HG03025 (cell line): ENCODE measurements at regions not wholly inside any gene's neighbourhood (a gene's known extent, or its start where the extent isn't known, plus 50 kb on each side); places are given as distances from the start of the nearest gene placed in this dataset.

Experiments
- ATAC-seq: cut with Tn5 transposase; IDR thresholded peaks from one replicate; pipeline ENCODE4 v1.9.1; 2021; ENCODE audit warnings: mild to moderate bottlenecking, moderate library complexity; ENCODE audit not compliant: unreplicated experiment, low FRiP score

GRCh38 chr2:194257095-194257494 lies 1399.9 kb upstream of the SLC39A10 start:
- no peak for ATAC-seq

DNA sequence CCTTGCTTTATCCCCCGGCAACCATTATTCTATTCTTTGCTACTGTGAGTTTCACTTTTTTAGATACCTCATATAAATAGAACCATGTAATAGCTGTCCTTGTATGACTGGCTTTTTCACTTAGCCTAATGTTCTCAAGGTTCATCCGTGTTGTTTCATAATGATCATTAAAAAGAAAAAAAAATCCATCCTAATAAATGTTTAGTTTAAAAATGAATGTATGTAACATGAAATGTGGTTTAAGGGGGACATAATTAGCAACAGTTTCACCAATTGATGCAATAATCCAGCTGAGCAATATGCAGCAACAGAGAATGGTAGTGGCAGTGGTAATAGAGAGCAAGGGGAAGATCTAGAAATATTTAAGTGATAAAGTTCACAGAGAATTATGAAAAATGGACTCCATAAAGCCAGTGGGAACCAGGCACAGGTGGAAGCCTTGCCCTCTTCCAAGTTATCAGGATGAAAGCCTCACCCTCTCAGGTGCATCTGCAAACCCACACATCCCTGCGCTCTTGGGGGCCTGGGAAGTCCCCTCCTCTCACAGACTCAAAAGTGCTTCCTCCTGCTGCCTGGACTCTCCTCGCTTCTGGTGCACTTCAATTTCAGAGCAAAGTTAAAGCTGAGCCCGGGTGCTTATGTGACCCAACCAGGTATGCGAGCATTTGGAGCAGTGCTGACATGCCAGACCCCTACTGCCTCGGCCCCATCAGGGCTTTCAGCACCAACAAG lies 1403.3 kb upstream of the SLC39A10 start:
- ATAC-seq, result peak; percentile 46

DNA sequence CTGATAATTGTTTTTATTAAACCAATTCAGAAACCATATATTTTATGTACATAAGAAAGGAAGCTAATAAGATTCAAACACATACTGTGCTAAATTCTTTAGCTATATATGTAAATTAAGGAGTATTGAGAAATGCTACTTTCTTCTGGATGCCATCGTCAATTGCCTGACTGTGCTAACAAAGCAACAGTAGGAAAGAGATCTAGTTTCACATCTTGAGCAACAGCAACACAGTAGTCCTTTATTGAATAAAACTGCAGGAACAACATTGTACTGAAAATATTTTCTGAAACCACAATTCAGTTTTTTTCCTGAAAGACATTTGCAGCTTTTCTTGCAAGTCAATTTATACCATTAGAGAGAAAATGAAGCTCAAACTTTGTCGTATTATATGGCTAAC lies 1404.9 kb upstream of the SLC39A10 start:
- ATAC-seq, result no peak

- ATAC-seq, result no peak
Observed at GRCh38 chr2:194232600-194232999, 1424.4 kb upstream of the SLC39A10 start.

- ATAC-seq, result no peak
Observed at GRCh38 chr2:194223218-194223617, 1433.8 kb upstream of the SLC39A10 start.

GRCh38 chr2:194214192-194214591 lies 1442.8 kb upstream of the SLC39A10 start:
- ATAC-seq, result no peak

DNA sequence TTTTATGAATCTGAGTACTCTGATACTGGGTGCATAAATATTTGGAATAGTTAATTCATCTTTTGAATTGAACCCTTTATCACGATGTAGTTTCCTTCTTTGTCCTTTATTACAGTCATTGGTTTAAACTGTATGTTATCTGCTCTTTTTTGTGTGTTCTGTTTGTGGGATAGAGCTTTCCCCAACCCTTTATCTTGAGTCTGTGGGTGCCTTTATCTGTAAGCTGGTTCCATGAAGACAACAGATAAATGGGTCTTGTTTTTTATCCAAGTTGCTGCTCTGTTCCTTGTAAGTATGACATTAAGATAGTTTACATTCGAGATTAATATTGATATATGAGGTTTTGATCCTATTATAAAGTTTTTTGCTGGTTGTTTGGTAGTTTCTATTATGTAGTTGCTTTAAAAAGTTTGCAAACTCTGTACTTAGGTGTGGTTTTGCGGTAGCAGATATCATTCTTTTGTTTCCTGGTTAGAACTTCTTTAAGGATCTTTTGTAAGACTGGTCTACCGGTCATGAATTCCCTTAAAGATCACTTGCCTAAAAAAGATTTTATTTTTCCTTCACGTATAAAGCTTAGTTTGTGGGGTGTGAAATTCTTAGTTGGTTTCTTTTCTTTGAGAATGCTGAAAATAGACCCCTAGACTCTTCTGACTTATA lies 1451.3 kb upstream of the SLC39A10 start:
- ATAC-seq, result no peak

DNA sequence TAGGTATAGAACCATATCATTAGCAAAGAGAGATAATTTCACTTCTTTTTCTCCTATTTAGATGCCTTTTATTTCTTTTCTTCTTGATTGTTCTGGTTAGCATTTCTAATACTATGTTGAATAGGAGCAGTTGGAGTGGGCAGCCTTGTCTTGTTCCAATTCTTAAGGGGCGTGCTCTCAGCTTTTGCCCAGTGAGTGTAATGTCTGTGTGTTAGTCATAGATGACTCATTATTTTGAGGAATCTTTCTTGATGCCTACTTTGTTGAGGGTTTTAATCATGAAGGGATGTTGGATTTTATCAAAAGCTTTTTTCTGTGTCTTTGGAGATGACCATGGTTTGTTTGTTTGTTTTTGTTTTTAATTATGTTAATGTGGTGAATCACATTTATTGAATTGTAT lies 1453.1 kb upstream of the SLC39A10 start:
- ATAC-seq, result no peak

- ATAC-seq, result no peak
Observed at GRCh38 chr2:194182888-194183287, 1474.1 kb upstream of the SLC39A10 start.

GRCh38 chr2:194176134-194176533 lies 1480.9 kb upstream of the SLC39A10 start:
- ATAC-seq, result no peak

GRCh38 chr2:194166818-194167217 lies 1490.2 kb upstream of the SLC39A10 start:
- ATAC-seq, result peak; percentile 89

DNA sequence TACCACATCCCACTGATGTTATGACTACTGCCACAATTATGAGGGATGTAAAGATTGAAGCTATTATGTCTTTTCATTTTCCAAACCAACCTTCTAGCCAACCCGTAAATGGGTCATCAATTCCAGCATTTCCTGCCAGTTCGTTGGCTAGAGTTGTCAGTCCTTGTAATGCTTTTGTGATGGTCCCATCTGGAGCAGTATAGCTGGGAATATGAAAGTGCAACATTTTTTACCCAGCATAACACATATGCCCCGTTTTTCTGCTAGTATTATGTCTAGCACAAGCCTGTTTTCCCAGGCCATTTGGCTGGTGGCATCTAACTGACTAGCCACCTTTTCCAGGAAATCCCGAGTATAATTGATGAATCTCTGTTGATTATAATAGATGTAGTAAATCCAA lies 1501.6 kb upstream of the SLC39A10 start:
- ATAC-seq, result no peak

DNA sequence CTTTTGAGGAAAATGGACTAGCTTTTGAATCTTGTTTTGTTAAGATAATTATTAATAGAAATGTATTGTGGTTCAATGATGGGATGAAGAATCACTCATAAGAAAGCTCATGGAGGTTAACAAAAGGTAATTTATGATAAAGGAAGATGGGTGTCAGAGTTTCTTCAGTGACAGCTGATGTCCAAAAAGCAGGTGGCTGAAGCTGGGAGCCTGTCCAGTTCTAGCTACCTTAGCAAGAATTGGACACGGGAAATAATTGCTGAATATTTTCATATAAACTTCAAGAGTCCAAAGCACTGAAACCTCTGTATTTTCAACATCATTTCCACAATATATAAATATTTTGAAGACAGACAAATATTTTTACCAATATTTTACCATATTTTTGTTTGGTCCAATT lies 1505.8 kb upstream of the SLC39A10 start:
- ATAC-seq, result no peak

DNA sequence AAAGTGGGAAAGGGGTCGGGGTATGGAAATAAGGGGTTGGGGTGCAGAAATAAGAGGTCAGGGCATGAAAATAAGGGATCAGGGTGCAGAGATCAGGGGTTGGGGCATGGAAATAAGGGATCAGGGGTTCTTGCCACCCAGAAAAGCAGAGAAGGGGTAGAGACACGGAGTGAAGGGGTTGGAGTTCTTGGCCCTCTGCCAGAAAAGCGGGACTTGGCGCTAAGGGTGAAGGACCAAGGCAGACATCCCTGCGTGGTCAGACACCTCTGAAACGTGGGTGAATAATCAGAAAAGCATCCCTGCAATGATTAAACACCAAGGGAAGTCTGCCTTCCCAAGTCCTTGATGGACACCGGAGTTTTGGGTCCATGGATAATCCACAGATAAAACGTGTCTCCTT lies 1521.6 kb upstream of the SLC39A10 start:
- no peak for ATAC-seq

- no peak for ATAC-seq
Observed at GRCh38 chr2:194128810-194129209, 1528.2 kb upstream of the SLC39A10 start.

GRCh38 chr2:194126418-194126817 lies 1530.6 kb upstream of the SLC39A10 start:
- no peak for ATAC-seq

DNA sequence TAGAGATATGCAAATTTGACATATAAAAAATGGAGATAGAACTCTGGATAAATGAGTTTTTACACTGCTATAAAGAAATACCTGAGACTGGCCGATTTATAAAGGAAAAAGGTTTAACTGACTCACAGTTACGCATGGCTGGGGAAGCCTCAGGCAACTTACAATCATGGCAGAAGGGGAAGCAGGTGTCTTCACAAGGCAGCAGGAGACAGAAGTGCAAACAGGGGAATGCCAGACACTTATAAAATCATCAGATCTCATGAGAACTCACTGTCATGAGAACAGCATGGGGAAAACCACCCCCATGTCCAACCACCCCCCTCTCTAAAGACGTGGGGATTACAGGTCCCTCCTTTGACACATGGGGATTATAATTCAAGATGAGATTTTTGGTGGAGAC lies 1540.2 kb upstream of the SLC39A10 start:
- no peak for ATAC-seq

- ATAC-seq, result peak; percentile 50
Observed at GRCh38 chr2:194105358-194105757, 1551.7 kb upstream of the SLC39A10 start.

- ATAC-seq, result peak; percentile 97
Observed at GRCh38 chr2:194104687-194105086, 1552.3 kb upstream of the SLC39A10 start.

- no peak for ATAC-seq
Observed at GRCh38 chr2:194103941-194104659, 1552.9 kb upstream of the SLC39A10 start.

DNA sequence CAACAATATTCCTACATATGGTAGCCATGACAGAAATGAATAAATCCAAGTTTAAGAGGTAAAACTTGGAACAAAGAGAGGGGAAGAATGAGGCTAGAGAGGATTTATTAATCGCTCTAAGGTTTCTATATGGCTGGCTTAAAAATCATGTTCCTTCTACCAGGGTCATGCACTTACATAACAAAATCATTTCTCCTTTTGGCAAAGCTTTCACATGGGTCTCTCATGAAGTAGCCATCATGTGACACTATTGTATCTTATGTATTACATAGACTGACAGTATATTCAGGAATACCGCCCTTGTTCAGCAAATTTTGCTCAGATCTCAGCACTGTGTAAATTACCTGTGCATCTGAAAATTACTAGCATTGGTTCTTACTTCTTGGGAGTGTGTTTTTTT lies 1554.5 kb upstream of the SLC39A10 start:
- ATAC-seq, result no peak

DNA sequence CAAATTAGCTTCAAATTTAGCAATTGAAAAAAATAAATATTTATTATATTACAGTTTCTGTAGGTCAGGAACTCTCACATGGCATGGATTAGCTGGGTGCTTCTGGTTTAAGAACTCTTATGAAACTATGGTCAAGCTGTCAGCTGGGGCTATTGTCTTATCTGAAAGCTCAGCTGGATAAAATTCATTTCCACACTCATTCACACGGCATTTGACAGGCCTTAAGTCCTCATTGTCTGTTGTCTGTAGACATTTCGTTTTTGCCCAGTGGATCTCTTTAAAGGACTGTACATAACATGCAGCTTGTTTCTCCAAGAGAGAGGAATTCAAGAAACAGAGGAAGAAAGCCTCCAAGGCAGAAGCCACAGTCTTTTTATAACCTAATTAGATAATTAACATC lies 1556.8 kb upstream of the SLC39A10 start:
- no peak for ATAC-seq
